ENCODE measurements at regions not wholly inside any gene's neighbourhood (a gene's known extent, or its start where the extent isn't known, plus 50 kb on each side); places are given as distances from the start of the nearest gene placed in this dataset.

- Histone ChIP-seq H3K4me2 (ENCODE audit: low read length) (no peak overlapping the region), H3K4me1 (ENCODE audit: insufficient read depth, low read length, poor library complexity, severe bottlenecking) (no peaks in the 10 kb centered on the region), H3K4me3 (ENCODE audit: low read depth, low read length, poor library complexity, severe bottlenecking) (no peak overlapping the region), H3K9me2 (ENCODE audit: insufficient read depth, low read length) (no peaks in the 10 kb centered on the region), H3K9me3 (ENCODE audit: low read length) (no peaks in the 10 kb centered on the region), H3K36me3 (ENCODE audit: insufficient read depth, low read length) (no peaks in the 10 kb centered on the region), H2AFZ (ENCODE audit: low read length) (no peak overlapping the region), H3K79me2 (ENCODE audit: insufficient read depth, low read depth, low read length) (no peaks in the 10 kb centered on the region), H4K20me1 (ENCODE audit: insufficient read depth, low read length) (no peaks in the 10 kb centered on the region), H3K27ac (ENCODE audit: low read depth, low read length, poor library complexity, severe bottlenecking) (no peak overlapping the region)
- intact Hi-C loops (cut with micrococcal nuclease; ENCODE audit: unreplicated experiment) = no loop called here
- TF ChIP-seq EZH2phosphoT487 (IDR thresholded peaks at IDR 0.05; ENCODE audit: borderline replicate concordance, low read depth, low read length) (no peak), CTCF (conservative IDR thresholded peaks at IDR 0.05; ENCODE audit: low read length) (no peak)
- ChIA-PET POLR2A (no interaction called here), CTCF (ENCODE audit: unreplicated experiment) (no interaction called here)
- DNase-seq (ENCODE audit: low spot score) = no peak
- no TSS peak for BruUV-seq (replicated peaks)
Measured at GRCh38 chr4:57437649-57438048, 327.5 kb upstream of the IGFBP7 start.

- BruUV-seq (replicated peaks) = no TSS peak
- CTCF ChIA-PET (ENCODE audit: unreplicated experiment) = no interaction called here
Measured at GRCh38 chr4:57435300-57435699, 325.1 kb upstream of the IGFBP7 start.

GRCh38 chr4:57430726-57431125 lies 320.5 kb upstream of the IGFBP7 start:
- CTCF ChIA-PET (ENCODE audit: unreplicated experiment) = no interaction called here
- no peaks in the 10 kb centered on the region for H3K4me1 ChIP-seq (ENCODE audit: insufficient read depth, low read length, poor library complexity, severe bottlenecking)
- H3K9me2 ChIP-seq (ENCODE audit: insufficient read depth, low read length) = no peaks in the 10 kb centered on the region
- no peak for TF ChIP-seq EZH2phosphoT487 (IDR thresholded peaks at IDR 0.05; ENCODE audit: borderline replicate concordance, low read depth, low read length)
- TF ChIP-seq CTCF (conservative IDR thresholded peaks at IDR 0.05; ENCODE audit: low read length) = no peak
- intact Hi-C loops (cut with micrococcal nuclease; ENCODE audit: unreplicated experiment) = no loop called here
- H3K9me3 ChIP-seq (ENCODE audit: low read length) = no peaks in the 10 kb centered on the region
- no peak for DNase-seq (ENCODE audit: low spot score)
- no peak overlapping the region for H2AFZ ChIP-seq (ENCODE audit: low read length)
- no peak overlapping the region for H3K4me2 ChIP-seq (ENCODE audit: low read length)
- no peaks in the 10 kb centered on the region for H3K36me3 ChIP-seq (ENCODE audit: insufficient read depth, low read length)
- H4K20me1 ChIP-seq (ENCODE audit: insufficient read depth, low read length) = no peaks in the 10 kb centered on the region
- BruUV-seq (replicated peaks) = no TSS peak
- H3K79me2 ChIP-seq (ENCODE audit: insufficient read depth, low read depth, low read length) = no peaks in the 10 kb centered on the region
- POLR2A ChIA-PET = no interaction called here
- no peak overlapping the region for H3K4me3 ChIP-seq (ENCODE audit: low read depth, low read length, poor library complexity, severe bottlenecking)
- H3K27ac ChIP-seq (ENCODE audit: low read depth, low read length, poor library complexity, severe bottlenecking) = no peak overlapping the region

More at GRCh38 chr4:57435300-57435699, 325.1 kb upstream of the IGFBP7 start:
- Histone ChIP-seq H3K9me3 (ENCODE audit: low read length) (no peaks in the 10 kb centered on the region), H3K4me3 (ENCODE audit: low read depth, low read length, poor library complexity, severe bottlenecking) (no peak overlapping the region), H4K20me1 (ENCODE audit: insufficient read depth, low read length) (no peaks in the 10 kb centered on the region), H3K9me2 (ENCODE audit: insufficient read depth, low read length) (no peaks in the 10 kb centered on the region), H3K4me2 (ENCODE audit: low read length) (no peak overlapping the region), H3K4me1 (ENCODE audit: insufficient read depth, low read length, poor library complexity, severe bottlenecking) (no peaks in the 10 kb centered on the region), H2AFZ (ENCODE audit: low read length) (no peak overlapping the region), H3K27ac (ENCODE audit: low read depth, low read length, poor library complexity, severe bottlenecking) (no peak overlapping the region), H3K36me3 (ENCODE audit: insufficient read depth, low read length) (no peaks in the 10 kb centered on the region), H3K79me2 (ENCODE audit: insufficient read depth, low read depth, low read length) (no peaks in the 10 kb centered on the region)
- no peak for DNase-seq (ENCODE audit: low spot score)
- TF ChIP-seq CTCF (conservative IDR thresholded peaks at IDR 0.05; ENCODE audit: low read length) = no peak
- TF ChIP-seq EZH2phosphoT487 (IDR thresholded peaks at IDR 0.05; ENCODE audit: borderline replicate concordance, low read depth, low read length) = no peak
- POLR2A ChIA-PET = interaction anchor here (0.6 to 0.9 kb wide), 3 partner anchors 18 to 1703 kb away, joined by 3 to 5 read pairs (median 4); no protein-coding TSS in a partner anchor
- intact Hi-C loops (cut with micrococcal nuclease; ENCODE audit: unreplicated experiment) = no loop called here
